ENCODE measurements at regions not wholly inside any gene's neighbourhood (a gene's known extent, or its start where the extent isn't known, plus 50 kb on each side); places are given as distances from the start of the nearest gene placed in this dataset.

GRCh38 chr1:112304612-112305011 is 91.4 kb upstream of the CTTNBP2NL start:
- TF ChIP-seq CHD1 (IDR thresholded peaks at IDR 0.05; ENCODE audit: low read depth, low read length): no peak
- TF ChIP-seq BHLHE40 (IDR thresholded peaks at IDR 0.05; ENCODE audit: low read depth, low read length): no peak
- no peak for TF ChIP-seq POLR2A (IDR thresholded peaks at IDR 0.05; ENCODE audit: low read depth, low read length)
- TF ChIP-seq CTCF (conservative IDR thresholded peaks at IDR 0.05; ENCODE audit: low read depth, low read length): no peak
- TF ChIP-seq RAD21 (IDR thresholded peaks at IDR 0.05; ENCODE audit: low read length): no peak
- TF ChIP-seq MAZ (IDR thresholded peaks at IDR 0.05; ENCODE audit: borderline replicate concordance, low read depth, low read length): no peak
